GM12864 (cell line): ENCODE measurements at regions not wholly inside any gene's neighbourhood (a gene's known extent, or its start where the extent isn't known, plus 50 kb on each side); places are given as distances from the start of the nearest gene placed in this dataset.

ENCODE experiments used
- DNase-seq: peaks from one replicate; pipeline ENCODE4 v3.0.0-alpha.2; 2011; ENCODE audit warnings: low read depth
- H3K4me3 ChIP-seq: 2 replicates; pipeline ENCODE4 v1.5.1; 2011; ENCODE audit warnings: mild to moderate bottlenecking, low read depth, low read length, control low read depth
- TF ChIP-seq, protein P1 (sequence below): IDR thresholded peaks from 2 replicates; pipeline ENCODE4 v1.5.1; 2011; ENCODE audit warnings: low read depth, mild to moderate bottlenecking, moderate library complexity, low read length, control low read depth, inconsistent platforms; ENCODE audit errors: missing control alignments

DNA sequence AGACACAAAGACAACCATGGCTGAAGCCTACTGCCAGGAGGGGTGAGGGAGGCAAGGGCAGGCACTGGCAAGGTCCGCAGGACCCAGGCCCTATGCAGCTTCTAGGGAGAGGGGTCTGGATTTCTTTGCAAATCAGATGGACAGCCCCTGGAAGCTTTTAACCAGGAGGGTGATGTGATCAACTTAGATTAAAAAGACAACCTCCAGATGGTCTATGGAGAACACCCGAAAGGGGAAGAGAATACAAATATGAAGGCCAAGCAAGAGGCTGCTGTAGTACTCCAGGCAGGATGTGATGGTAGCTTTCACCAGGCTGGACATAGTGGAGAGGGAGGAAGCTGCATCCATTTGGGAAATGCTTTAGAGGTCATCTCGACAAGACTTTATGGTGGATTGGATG, 83.3 kb upstream of the TSPAN11 start:
- H3K4me3 ChIP-seq, result no peak overlapping the region
- DNase-seq, result no peak
- TF ChIP-seq, protein P1, sequence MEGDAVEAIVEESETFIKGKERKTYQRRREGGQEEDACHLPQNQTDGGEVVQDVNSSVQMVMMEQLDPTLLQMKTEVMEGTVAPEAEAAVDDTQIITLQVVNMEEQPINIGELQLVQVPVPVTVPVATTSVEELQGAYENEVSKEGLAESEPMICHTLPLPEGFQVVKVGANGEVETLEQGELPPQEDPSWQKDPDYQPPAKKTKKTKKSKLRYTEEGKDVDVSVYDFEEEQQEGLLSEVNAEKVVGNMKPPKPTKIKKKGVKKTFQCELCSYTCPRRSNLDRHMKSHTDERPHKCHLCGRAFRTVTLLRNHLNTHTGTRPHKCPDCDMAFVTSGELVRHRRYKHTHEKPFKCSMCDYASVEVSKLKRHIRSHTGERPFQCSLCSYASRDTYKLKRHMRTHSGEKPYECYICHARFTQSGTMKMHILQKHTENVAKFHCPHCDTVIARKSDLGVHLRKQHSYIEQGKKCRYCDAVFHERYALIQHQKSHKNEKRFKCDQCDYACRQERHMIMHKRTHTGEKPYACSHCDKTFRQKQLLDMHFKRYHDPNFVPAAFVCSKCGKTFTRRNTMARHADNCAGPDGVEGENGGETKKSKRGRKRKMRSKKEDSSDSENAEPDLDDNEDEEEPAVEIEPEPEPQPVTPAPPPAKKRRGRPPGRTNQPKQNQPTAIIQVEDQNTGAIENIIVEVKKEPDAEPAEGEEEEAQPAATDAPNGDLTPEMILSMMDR, result no peak

DNA sequence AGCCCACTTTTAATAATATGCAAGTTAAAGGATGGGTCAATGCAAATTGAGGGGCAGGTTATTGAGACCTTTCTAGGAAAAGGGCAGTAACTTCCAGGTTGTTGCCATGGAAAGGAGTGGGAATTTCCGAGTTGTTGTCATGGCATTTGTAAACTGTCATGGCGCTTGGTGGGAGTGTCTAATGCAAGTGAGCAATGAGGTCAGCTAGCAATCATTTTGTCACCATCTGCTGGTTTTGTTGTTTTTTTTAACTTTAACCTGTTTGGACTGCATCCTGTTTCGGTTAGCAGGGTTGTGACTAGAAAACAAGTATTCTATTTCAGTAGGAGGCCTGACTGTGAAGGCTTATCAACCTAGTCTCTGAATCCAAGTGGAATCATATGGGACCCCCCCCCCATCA, 85.8 kb upstream of the TSPAN11 start:
- no peak for DNase-seq
- TF ChIP-seq, protein P1, result no peak
- no peak overlapping the region for H3K4me3 ChIP-seq

DNA sequence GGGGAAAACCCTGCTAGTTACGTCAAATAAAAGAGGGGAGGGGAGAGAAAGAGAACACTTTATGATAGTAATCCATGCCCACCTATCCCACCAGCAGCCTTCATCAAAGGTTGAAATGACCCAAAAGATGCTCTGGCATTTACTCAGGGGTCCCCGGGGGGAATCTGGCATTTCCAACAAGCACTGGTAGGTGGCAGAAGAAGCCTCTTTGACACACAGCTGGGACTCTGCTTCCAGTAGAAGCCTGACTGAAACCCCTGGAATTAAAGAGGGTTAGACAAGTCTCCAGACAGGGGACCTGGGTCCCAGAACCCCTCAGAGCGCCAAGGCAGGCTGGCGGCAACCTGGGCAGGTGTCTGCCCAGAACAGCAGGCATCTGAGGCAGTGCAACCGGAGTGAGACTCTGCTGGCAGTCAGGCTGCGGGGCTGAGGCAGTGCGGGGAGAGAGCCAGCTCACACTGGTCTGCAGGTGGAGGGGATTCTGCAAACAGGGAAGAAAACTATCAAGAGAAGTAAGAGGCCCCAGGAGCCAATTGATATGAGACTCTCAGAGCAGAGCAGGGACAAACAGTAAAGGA, 85.0 kb upstream of the CAPRIN2 start:
- H3K4me3 ChIP-seq, result no peak overlapping the region
- TF ChIP-seq, protein P1, result no peak
- no peak for DNase-seq

DNA sequence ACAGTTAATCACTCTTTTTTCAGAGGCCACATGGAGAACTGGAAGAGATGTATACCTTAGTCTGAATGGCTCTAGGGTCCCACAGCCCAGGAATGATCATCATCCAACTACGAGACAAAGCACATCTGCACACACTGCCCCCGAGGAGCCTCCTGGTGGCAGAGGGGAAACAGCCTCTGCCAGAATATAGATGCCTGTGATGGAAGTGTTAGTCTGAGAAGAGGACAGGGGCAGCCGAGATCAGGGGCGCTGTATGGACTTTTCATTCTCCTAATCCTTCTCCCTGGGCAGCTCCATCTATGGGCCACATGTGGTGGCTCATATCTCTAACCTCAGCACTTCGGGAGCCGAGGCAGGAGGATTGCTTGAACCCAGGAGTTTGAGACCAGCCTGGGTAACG, 82.8 kb upstream of the CAPRIN2 start:
- H3K4me3 ChIP-seq, result no peak overlapping the region
- DNase-seq, result no peak
- TF ChIP-seq, protein P1, result no peak

DNA sequence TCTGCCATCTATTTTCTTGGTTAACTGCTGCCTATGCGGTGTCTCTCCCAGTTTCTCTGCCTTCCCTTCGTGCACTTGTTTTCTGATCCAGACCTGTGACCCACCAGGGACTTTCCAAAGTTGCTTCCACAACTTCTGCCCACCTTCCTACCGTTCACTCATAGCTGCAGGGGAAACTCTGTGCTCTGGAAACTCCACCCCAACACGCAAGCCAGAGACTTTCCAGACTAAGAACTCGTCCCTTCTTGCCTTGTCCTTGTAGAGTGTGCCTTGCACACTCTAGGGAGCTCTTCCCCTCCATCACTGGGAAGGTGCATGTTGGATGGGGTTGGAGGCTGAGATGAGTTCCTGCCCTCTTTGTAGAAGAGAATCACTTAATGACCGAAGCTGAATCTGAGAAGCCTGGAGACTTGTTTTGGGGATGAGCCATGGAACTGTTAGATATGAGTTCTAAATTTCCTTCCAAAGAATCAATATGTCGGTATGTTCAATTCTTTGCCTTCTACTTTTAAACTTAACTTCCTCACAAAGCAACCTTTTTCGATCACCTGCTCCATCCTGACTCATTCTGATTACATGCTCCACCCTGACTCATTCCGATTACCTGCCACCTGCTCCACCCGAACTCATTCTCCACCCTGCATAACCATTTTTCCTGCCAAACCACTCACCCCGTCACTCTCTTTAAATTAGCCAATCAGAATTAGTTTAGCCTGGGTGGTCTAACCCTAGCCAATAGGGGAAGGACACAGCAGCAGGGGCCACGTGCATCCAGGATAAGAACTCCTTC, 82.1 kb upstream of the CAPRIN2 start:
- TF ChIP-seq, protein P1, result no peak
- no peak overlapping the region for H3K4me3 ChIP-seq
- no peak for DNase-seq

DNA sequence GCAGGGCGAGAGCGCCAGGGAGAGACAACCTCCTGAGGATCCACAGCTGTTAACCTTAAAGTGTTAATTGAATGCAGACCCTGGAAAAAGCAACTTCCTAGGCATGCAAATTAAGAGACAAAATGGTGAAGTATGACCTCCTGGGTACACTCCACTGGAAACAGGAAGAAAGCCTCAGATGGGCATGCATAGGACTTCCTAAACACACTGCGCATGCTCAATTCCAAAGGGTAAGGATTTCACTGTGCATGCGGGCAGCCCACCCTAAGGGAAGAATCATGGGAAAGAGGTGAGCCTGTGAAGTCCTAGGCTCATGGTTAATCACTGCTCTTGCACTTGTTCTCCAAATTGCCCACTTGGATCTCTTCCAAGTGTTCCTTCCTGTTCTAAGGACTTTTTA, 80.5 kb upstream of the CAPRIN2 start:
- H3K4me3 ChIP-seq, result no peak overlapping the region
- TF ChIP-seq, protein P1, result no peak
- DNase-seq, result no peak

DNA sequence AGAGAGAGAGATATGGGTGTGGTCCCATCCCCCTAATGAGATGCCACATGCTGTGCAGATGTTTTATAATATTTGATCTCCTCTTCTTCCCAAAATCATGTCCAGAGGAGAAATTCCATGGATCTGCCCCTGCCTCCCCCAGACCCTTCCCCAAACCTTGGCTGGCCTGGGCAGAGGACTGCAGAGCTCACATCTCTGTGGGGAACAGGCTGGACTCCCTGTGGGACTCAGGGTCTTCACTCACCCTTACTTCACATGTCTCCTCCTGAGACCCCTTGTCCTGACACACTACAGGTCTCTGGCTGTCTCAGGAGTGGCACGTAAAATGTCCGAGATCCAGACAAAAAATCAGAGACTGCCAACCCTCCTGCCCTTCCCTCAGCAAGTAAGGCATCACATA, 76.0 kb upstream of the CAPRIN2 start:
- TF ChIP-seq, protein P1, result no peak
- DNase-seq, result no peak

More for the DNA sequence above, 76.0 kb upstream of the CAPRIN2 start:
- no peak overlapping the region for H3K4me3 ChIP-seq
